Prostate gland (tissue), 2 donors: ENCODE measurements at regions not wholly inside any gene's neighbourhood (a gene's known extent, or its start where the extent isn't known, plus 50 kb on each side); places are given as distances from the start of the nearest gene placed in this dataset.

Source experiments
- DNase-seq: peaks from one replicate; pipeline ENCODE4 v3.0.0-alpha.2; 2019; ENCODE audit warnings: low spot score
- H3K27ac ChIP-seq, 2 donors: fragments of 200-600 bp; sonication (generic); 2 replicates each; pipeline ENCODE4 v1.5.1; 2017 to 2019
- H3K27me3 ChIP-seq: fragments of 200-600 bp; sonication (generic); replicated peaks from 2 replicates; pipeline ENCODE4 v1.5.1; 2019; ENCODE audit not compliant: insufficient read depth
- H3K36me3 ChIP-seq, 2 donors: fragments of 200-600 bp; sonication (generic); 1 replicate in 1 of 2; 2 replicates in 1 of 2; pipeline versions ENCODE4 v1.5.1 to v1.8.1; 2017 to 2019
- H3K4me1 ChIP-seq: fragments of 200-600 bp; sonication (generic); replicated peaks from 2 replicates; pipeline ENCODE4 v1.5.1; 2019
- H3K4me3 ChIP-seq, 2 donors: fragments of 200-600 bp; sonication (generic); 2 replicates each; pipeline ENCODE4 v1.5.1; 2017 to 2019
- H3K9me3 ChIP-seq: fragments of 200-600 bp; sonication (generic); 2 replicates; pipeline ENCODE4 v1.5.1; 2017
- POLR2A ChIP-seq: fragments of 450-650 bp; IDR thresholded peaks from one replicate; pipeline ENCODE4 v1.6.1; 2016; ENCODE audit warnings: antibody characterized with exemption, mild to moderate bottlenecking
- POLR2AphosphoS5 ChIP-seq: sonication (generic); formaldehyde crosslinking; IDR thresholded peaks from one replicate; pipeline ENCODE4 v1.6.1; 2017; ENCODE audit warnings: antibody characterized with exemption
- WGBS: methylation state at CpG from one replicate; pipeline ENCODE4 v1.1.5; 2018; 5-methylcytosine and 5-hydroxymethylcytosine counted together
- intact Hi-C: fragments of 100-400 bp; cut with DNase I; formaldehyde crosslinking; loops from one replicate; pipeline ENCODE4 v1.14.2; 2022
- TF ChIP-seq, protein P1 (sequence below), 4 experiments: fragments of 200-600 bp in 2 of 4; fragments of 450-650 bp in 2 of 4; sonication (generic) in 2 of 4; IDR thresholded peaks; 1 replicate in 3 of 4; 2 replicates in 1 of 4; pipeline ENCODE4 v1.5.1; 2016 to 2019; ENCODE audit warnings: antibody characterized with exemption in 4 of 4, mild to moderate bottlenecking in 2 of 4, moderate library complexity in 2 of 4

DNA sequence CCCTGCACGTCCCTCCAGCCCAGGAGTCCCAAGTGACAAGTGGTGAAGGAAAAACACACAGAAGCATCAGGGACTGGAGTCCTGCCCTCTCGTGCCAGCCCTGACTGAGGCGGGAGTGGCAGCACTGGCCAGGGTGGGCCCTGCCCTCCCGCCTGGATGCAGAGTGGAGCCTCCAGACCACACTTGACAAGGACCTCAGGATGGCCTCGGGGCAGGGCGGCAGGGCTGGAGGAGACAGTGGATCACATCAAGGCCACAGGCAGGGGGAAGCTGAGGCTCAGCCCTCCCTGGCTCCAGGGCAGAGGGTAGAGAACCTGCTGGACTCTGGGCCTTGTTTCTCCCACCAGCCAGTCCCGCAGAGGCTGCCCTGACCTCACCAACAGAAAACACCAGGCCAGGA is 128.8 kb upstream of the CDH4 start:
- 77% methylated on average over 7 of the region's 7 CpGs for WGBS
- no peak overlapping the region for H3K4me3 ChIP-seq
- no peaks in the 10 kb centered on the region for H3K9me3 ChIP-seq
- no peaks in the 10 kb centered on the region for H3K27me3 ChIP-seq
- intact Hi-C loops: no loop called here
- TF ChIP-seq POLR2A (no peak), POLR2AphosphoS5 (no peak)
- TF ChIP-seq, protein P1, sequence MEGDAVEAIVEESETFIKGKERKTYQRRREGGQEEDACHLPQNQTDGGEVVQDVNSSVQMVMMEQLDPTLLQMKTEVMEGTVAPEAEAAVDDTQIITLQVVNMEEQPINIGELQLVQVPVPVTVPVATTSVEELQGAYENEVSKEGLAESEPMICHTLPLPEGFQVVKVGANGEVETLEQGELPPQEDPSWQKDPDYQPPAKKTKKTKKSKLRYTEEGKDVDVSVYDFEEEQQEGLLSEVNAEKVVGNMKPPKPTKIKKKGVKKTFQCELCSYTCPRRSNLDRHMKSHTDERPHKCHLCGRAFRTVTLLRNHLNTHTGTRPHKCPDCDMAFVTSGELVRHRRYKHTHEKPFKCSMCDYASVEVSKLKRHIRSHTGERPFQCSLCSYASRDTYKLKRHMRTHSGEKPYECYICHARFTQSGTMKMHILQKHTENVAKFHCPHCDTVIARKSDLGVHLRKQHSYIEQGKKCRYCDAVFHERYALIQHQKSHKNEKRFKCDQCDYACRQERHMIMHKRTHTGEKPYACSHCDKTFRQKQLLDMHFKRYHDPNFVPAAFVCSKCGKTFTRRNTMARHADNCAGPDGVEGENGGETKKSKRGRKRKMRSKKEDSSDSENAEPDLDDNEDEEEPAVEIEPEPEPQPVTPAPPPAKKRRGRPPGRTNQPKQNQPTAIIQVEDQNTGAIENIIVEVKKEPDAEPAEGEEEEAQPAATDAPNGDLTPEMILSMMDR (IDR thresholded peaks at IDR 0.05): no peak
- H3K36me3 ChIP-seq: no peaks in the 10 kb centered on the region
- H3K4me1 ChIP-seq: no peaks in the 10 kb centered on the region
- no peak for DNase-seq
- H3K27ac ChIP-seq: no peak overlapping the region

DNA sequence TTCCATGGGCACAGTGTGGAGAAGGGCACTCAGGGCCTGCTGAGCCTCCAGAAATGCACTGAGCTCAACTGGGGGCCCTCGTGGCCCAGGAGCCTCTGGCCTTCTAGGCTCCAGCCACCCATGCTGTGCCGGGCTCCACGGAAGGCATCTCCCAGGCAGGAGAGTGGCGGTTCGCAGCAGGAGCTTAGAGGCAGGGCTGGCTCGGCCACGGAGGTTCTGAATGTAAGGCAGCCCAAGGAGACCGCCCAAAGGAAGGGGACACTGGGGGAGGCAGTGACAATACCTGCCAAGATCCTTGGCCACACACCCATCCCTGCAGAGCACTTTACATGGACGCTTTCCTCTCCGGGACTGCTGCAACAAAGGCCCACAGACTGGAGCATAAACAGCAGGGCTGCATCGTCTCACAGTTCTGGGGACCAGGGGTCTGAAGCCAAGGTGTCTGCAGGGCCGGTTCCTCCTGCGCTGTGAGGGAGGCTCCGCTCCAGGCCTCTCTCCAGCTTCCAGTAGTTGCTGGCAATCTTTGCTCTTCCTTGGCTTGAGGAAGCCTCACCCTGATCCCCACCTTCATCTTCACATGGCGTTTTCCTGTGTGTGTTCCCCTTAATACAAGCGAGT is 128.2 kb upstream of the CDH4 start:
- no peaks in the 10 kb centered on the region for H3K36me3 ChIP-seq
- H3K9me3 ChIP-seq: no peaks in the 10 kb centered on the region
- intact Hi-C loops: no loop called here
- no peak overlapping the region for H3K27ac ChIP-seq
- H3K4me1 ChIP-seq: no peaks in the 10 kb centered on the region
- 86% methylated on average over 16 of the region's 16 CpGs for WGBS
- TF ChIP-seq POLR2AphosphoS5 (no peak), POLR2A (no peak)
- TF ChIP-seq, protein P1 (IDR thresholded peaks at IDR 0.05): no peak
- no peak for DNase-seq
- H3K4me3 ChIP-seq: no peak overlapping the region
- H3K27me3 ChIP-seq: no peaks in the 10 kb centered on the region

DNA sequence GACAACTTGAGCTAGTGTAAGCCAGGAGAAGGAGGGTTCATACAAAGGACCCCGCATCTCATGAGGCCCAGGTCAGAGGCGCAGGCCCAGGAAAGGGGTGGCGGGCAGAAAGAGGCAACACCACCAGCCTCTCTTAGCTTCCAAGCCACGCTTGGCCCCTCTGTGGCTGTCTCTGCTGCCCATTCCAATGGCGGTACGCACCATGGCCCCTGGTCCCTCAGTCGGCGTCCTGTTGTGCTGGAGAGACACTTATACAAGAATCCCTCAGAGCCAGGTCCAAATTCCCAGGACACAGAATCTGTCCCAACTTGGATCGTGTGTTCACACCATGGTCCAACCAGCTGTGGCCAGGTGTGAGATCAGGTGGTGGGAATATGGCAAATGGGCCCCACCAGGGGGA is 127.0 kb upstream of the CDH4 start:
- H3K27ac ChIP-seq: no peak overlapping the region
- H3K36me3 ChIP-seq: no peaks in the 10 kb centered on the region
- no peak for DNase-seq
- no peaks in the 10 kb centered on the region for H3K9me3 ChIP-seq
- H3K27me3 ChIP-seq: peaks cover 6% of the 10 kb centered on the region
- 95% methylated on average over 9 of the region's 9 CpGs for WGBS
- H3K4me3 ChIP-seq: no peak overlapping the region
- H3K4me1 ChIP-seq: no peaks in the 10 kb centered on the region
- intact Hi-C loops: no loop called here
- no peak for TF ChIP-seq POLR2A
- TF ChIP-seq, protein P1 (IDR thresholded peaks at IDR 0.05): no peak
- TF ChIP-seq POLR2AphosphoS5: no peak

DNA sequence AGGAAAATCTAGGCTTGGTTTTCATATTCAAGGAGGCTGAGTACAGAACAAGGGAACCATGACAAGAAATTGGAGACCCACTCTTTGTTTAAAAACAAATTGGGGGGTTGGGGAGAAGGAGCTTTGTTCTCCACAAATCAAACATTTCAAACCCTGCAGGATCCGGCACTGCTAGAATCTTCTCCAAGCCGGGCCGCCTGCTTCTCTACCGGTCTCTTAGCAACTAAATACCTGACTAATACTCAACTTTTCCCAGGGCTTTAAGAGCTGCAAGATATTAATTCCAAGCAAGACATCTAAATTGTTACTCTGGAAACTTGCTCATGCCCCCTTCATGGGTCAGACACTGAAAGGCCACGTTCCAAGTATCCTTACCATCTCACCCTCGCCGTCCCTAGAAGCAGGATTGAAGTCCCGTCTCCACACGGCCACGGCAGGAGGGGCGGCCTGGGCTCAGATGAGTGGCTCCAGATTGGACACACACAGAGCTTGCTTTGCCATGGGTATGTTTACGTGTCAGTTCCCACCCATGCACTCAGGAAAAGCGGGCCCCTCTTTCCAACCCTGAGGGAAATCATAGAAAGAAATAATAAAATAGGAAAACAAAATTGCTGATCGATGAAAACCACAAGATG is 126.4 kb upstream of the CDH4 start:
- 82% methylated on average over 14 of the region's 14 CpGs for WGBS
- TF ChIP-seq, protein P1 (IDR thresholded peaks at IDR 0.05): no peak
- no peak for TF ChIP-seq POLR2AphosphoS5
- no peak for TF ChIP-seq POLR2A
- Histone ChIP-seq H3K27me3 (peaks cover 8% of the 10 kb centered on the region), H3K4me3 (no peak overlapping the region), H3K36me3 (no peaks in the 10 kb centered on the region), H3K9me3 (no peaks in the 10 kb centered on the region), H3K27ac (no peak overlapping the region), H3K4me1 (no peaks in the 10 kb centered on the region)
- no peak for DNase-seq
- intact Hi-C loops: no loop called here
